Smooth muscle cell (in vitro differentiated cells): ENCODE measurements at regions not wholly inside any gene's neighbourhood (a gene's known extent, or its start where the extent isn't known, plus 50 kb on each side); places are given as distances from the start of the nearest gene placed in this dataset.

Source experiments
- DNase-seq: peaks from one replicate; lab custom pipeline; 2025; ENCODE audit not compliant: unreplicated experiment; lab: John Stamatoyannopoulos, UW
- H2AFZ ChIP-seq: fragments of 200-600 bp; sonication (generic); 2 replicates; pipeline ENCODE4 v1.6.0; 2016; ENCODE audit warnings: antibody characterized with exemption, low read depth, mild to moderate bottlenecking
- H3F3A ChIP-seq: fragments of 200-600 bp; sonication (generic); 2 replicates; pipeline ENCODE4 v1.6.0; 2017; ENCODE audit warnings: antibody characterized with exemption, low read depth
- H3K27ac ChIP-seq: fragments of 200-600 bp; sonication (generic); 2 replicates; pipeline ENCODE4 v1.5.1; 2016; ENCODE audit warnings: low read depth, mild to moderate bottlenecking
- H3K27me3 ChIP-seq: fragments of 200-600 bp; sonication (generic); 2 replicates; pipeline ENCODE4 v1.6.1; 2016; ENCODE audit warnings: low read depth, mild to moderate bottlenecking
- H3K36me3 ChIP-seq: fragments of 200-600 bp; sonication (generic); 2 replicates; pipeline ENCODE4 v1.5.1; 2016; ENCODE audit warnings: low read depth
- H3K4me1 ChIP-seq: fragments of 200-600 bp; sonication (generic); 2 replicates; pipeline ENCODE4 v1.5.1; 2016; ENCODE audit warnings: low read depth
- H3K4me2 ChIP-seq: fragments of 200-600 bp; sonication (generic); 2 replicates; pipeline ENCODE4 v1.6.0; 2016; ENCODE audit warnings: mild to moderate bottlenecking
- H3K4me3 ChIP-seq: fragments of 200-600 bp; sonication (generic); 2 replicates; pipeline ENCODE4 v1.5.1; 2016; ENCODE audit warnings: mild to moderate bottlenecking
- H3K79me2 ChIP-seq: fragments of 200-600 bp; sonication (generic); 2 replicates; pipeline ENCODE4 v1.6.0; 2016; ENCODE audit warnings: low read depth, mild to moderate bottlenecking
- H3K9ac ChIP-seq: fragments of 200-600 bp; sonication (generic); 2 replicates; pipeline ENCODE4 v1.6.0; 2016; ENCODE audit warnings: low read depth
- H3K9me3 ChIP-seq: fragments of 200-600 bp; sonication (generic); replicated peaks from 2 replicates; pipeline ENCODE4 v1.5.1; 2016; ENCODE audit warnings: low read depth
- H4K20me1 ChIP-seq: fragments of 200-600 bp; sonication (generic); 2 replicates; pipeline ENCODE4 v1.6.0; 2016; ENCODE audit warnings: low read depth
- CTCF ChIP-seq: fragments of 200-600 bp; sonication (generic); IDR thresholded peaks from 2 replicates; pipeline ENCODE4 v1.5.1; 2017; ENCODE audit warnings: borderline replicate concordance, mild to moderate bottlenecking, antibody characterized with exemption; ENCODE audit not compliant: insufficient read depth, poor library complexity, severe bottlenecking
- WGBS: methylation state at CpG from one replicate; pipeline ENCODE4 v1.1.7; 2016; ENCODE audit warnings: low lambda C conversion rate; 5-methylcytosine and 5-hydroxymethylcytosine counted together

GRCh38 chr5:10138395-10139057 lies 111.2 kb downstream of the ATPSCKMT start:
- WGBS = 86% methylated on average over 18 of the region's 18 CpGs
- Histone ChIP-seq H4K20me1 (no peaks in the 10 kb centered on the region), H3K27me3 (no peaks in the 10 kb centered on the region), H3K4me1 (no peaks in the 10 kb centered on the region), H3K9me3 (no peaks in the 10 kb centered on the region), H3F3A (no peaks in the 10 kb centered on the region), H3K79me2 (no peaks in the 10 kb centered on the region), H3K36me3 (no peaks in the 10 kb centered on the region), H2AFZ (no peak overlapping the region), H3K4me2 (no peak overlapping the region), H3K27ac (no peak overlapping the region), H3K4me3 (no peak overlapping the region), H3K9ac (no peak overlapping the region)
- no peak for DNase-seq
- TF ChIP-seq CTCF = no peak

- no peak for TF ChIP-seq CTCF
Observed at GRCh38 chr5:10133830-10134229, 115.9 kb downstream of the ATPSCKMT start.

GRCh38 chr5:10130881-10131280 lies 118.8 kb downstream of the ATPSCKMT start:
- H3K9me3 ChIP-seq = no peaks in the 10 kb centered on the region
- H4K20me1 ChIP-seq = no peaks in the 10 kb centered on the region
- no peak for DNase-seq
- no peaks in the 10 kb centered on the region for H3K4me1 ChIP-seq
- no peaks in the 10 kb centered on the region for H3F3A ChIP-seq
- WGBS = 25% methylated on average over 3 of the region's 3 CpGs
- H2AFZ ChIP-seq = no peak overlapping the region
- H3K36me3 ChIP-seq = no peaks in the 10 kb centered on the region
- no peak for TF ChIP-seq CTCF
- H3K27me3 ChIP-seq = no peaks in the 10 kb centered on the region
- no peak overlapping the region for H3K27ac ChIP-seq
- H3K79me2 ChIP-seq = no peaks in the 10 kb centered on the region
- H3K4me3 ChIP-seq = no peak overlapping the region
- no peak overlapping the region for H3K9ac ChIP-seq
- H3K4me2 ChIP-seq = no peak overlapping the region

More at GRCh38 chr5:10133830-10134229, 115.9 kb downstream of the ATPSCKMT start:
- no peaks in the 10 kb centered on the region for H3K4me1 ChIP-seq
- no peaks in the 10 kb centered on the region for H3K36me3 ChIP-seq
- no peaks in the 10 kb centered on the region for H3F3A ChIP-seq
- WGBS = 42% methylated on average over 2 of the region's 2 CpGs
- DNase-seq = no peak
- H3K4me3 ChIP-seq = no peak overlapping the region
- no peak overlapping the region for H3K9ac ChIP-seq
- H3K79me2 ChIP-seq = no peaks in the 10 kb centered on the region
- H3K9me3 ChIP-seq = no peaks in the 10 kb centered on the region
- no peak overlapping the region for H3K4me2 ChIP-seq
- no peak overlapping the region for H3K27ac ChIP-seq
- H2AFZ ChIP-seq = no peak overlapping the region
- H4K20me1 ChIP-seq = no peaks in the 10 kb centered on the region
- no peaks in the 10 kb centered on the region for H3K27me3 ChIP-seq

- no peak overlapping the region for H3K4me2 ChIP-seq
- H3K27me3 ChIP-seq = no peaks in the 10 kb centered on the region
- no peak for DNase-seq
- H3K4me1 ChIP-seq = no peaks in the 10 kb centered on the region
- no peaks in the 10 kb centered on the region for H3K9me3 ChIP-seq
- H3K9ac ChIP-seq = no peak overlapping the region
- no peaks in the 10 kb centered on the region for H4K20me1 ChIP-seq
- no peaks in the 10 kb centered on the region for H3K79me2 ChIP-seq
- no peak overlapping the region for H3K27ac ChIP-seq
- WGBS = 99% methylated on average over 6 of the region's 6 CpGs
- H3K36me3 ChIP-seq = no peaks in the 10 kb centered on the region
- no peaks in the 10 kb centered on the region for H3F3A ChIP-seq
- no peak for TF ChIP-seq CTCF
- H2AFZ ChIP-seq = no peak overlapping the region
- no peak overlapping the region for H3K4me3 ChIP-seq
Observed at GRCh38 chr5:10126900-10127299, 122.8 kb downstream of the ATPSCKMT start.
